GM23338 (cell line): ENCODE measurements at regions not wholly inside any gene's neighbourhood (a gene's known extent, or its start where the extent isn't known, plus 50 kb on each side); places are given as distances from the start of the nearest gene placed in this dataset.

ENCODE experiments used
- EZH2 ChIP-seq: fragments of 200-600 bp; sonication (generic); IDR thresholded peaks from one replicate; pipeline ENCODE4 v1.8.0; 2017; ENCODE audit warnings: antibody characterized with exemption, mild to moderate bottlenecking, low read depth; ENCODE audit not compliant: unreplicated experiment
- POLR2AphosphoS5 ChIP-seq: IDR thresholded peaks from 2 replicates; pipeline ENCODE4 v1.6.1; 2016; ENCODE audit warnings: antibody characterized with exemption, low read depth
- STAT1 ChIP-seq: IDR thresholded peaks from one replicate; pipeline ENCODE4 v1.6.1; 2016; ENCODE audit warnings: antibody characterized with exemption; ENCODE audit not compliant: unreplicated experiment
- ZNF331 ChIP-seq: fragments of 250-450 bp; sonication (Bioruptor Pico); IDR thresholded peaks from 2 replicates; pipeline ENCODE4 v1.5.0; 2020; ENCODE audit warnings: low read depth, mild to moderate bottlenecking, moderate library complexity
- TF ChIP-seq, protein P1 (sequence below), 2 experiments: fragments of 200-600 bp in 1 of 2; sonication (generic) in 1 of 2; conservative IDR thresholded peaks; 2 replicates each; pipeline versions ENCODE4 v1.5.1 to v1.6.1; 2016 to 2017; ENCODE audit warnings: antibody characterized with exemption in 2 of 2, low read depth in 2 of 2, mild to moderate bottlenecking in 2 of 2, moderate library complexity in 1 of 2
- TF ChIP-seq, protein P2 (sequence below): IDR thresholded peaks from one replicate; pipeline ENCODE4 v1.6.1; 2018; ENCODE audit warnings: antibody characterized with exemption; ENCODE audit not compliant: unreplicated experiment

DNA sequence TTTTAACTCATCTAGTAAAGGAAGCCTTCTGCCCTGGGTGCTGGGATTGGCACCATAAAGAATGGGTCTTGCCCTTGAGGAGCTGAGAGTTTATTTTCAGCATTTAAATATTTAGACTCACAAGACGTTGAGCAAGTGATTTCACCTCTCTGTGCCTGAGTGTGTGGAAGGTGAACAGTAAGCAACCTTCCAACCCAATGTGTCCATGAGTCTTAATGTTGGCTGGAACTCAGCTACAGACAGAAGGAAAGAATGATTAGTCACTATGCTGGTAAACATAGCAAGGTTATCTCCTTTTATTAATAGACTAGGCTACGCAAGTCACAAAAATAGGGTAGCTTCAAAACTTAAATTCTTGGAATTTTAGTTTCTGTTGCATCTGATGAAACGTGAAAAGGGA is 277.4 kb upstream of the GATB start:
- TF ChIP-seq, protein P1, sequence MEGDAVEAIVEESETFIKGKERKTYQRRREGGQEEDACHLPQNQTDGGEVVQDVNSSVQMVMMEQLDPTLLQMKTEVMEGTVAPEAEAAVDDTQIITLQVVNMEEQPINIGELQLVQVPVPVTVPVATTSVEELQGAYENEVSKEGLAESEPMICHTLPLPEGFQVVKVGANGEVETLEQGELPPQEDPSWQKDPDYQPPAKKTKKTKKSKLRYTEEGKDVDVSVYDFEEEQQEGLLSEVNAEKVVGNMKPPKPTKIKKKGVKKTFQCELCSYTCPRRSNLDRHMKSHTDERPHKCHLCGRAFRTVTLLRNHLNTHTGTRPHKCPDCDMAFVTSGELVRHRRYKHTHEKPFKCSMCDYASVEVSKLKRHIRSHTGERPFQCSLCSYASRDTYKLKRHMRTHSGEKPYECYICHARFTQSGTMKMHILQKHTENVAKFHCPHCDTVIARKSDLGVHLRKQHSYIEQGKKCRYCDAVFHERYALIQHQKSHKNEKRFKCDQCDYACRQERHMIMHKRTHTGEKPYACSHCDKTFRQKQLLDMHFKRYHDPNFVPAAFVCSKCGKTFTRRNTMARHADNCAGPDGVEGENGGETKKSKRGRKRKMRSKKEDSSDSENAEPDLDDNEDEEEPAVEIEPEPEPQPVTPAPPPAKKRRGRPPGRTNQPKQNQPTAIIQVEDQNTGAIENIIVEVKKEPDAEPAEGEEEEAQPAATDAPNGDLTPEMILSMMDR (conservative IDR thresholded peaks at IDR 0.05; ENCODE audit: low read depth in 2 of 2): no peak
- TF ChIP-seq EZH2: no peak
- TF ChIP-seq, protein P2, sequence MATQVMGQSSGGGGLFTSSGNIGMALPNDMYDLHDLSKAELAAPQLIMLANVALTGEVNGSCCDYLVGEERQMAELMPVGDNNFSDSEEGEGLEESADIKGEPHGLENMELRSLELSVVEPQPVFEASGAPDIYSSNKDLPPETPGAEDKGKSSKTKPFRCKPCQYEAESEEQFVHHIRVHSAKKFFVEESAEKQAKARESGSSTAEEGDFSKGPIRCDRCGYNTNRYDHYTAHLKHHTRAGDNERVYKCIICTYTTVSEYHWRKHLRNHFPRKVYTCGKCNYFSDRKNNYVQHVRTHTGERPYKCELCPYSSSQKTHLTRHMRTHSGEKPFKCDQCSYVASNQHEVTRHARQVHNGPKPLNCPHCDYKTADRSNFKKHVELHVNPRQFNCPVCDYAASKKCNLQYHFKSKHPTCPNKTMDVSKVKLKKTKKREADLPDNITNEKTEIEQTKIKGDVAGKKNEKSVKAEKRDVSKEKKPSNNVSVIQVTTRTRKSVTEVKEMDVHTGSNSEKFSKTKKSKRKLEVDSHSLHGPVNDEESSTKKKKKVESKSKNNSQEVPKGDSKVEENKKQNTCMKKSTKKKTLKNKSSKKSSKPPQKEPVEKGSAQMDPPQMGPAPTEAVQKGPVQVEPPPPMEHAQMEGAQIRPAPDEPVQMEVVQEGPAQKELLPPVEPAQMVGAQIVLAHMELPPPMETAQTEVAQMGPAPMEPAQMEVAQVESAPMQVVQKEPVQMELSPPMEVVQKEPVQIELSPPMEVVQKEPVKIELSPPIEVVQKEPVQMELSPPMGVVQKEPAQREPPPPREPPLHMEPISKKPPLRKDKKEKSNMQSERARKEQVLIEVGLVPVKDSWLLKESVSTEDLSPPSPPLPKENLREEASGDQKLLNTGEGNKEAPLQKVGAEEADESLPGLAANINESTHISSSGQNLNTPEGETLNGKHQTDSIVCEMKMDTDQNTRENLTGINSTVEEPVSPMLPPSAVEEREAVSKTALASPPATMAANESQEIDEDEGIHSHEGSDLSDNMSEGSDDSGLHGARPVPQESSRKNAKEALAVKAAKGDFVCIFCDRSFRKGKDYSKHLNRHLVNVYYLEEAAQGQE: no peak
- TF ChIP-seq POLR2AphosphoS5: no peak
- no peak for TF ChIP-seq STAT1
- no peak for TF ChIP-seq ZNF331 (CRISPR knock-in tag)
